MCF 10A (cell line): ENCODE measurements at regions not wholly inside any gene's neighbourhood (a gene's known extent, or its start where the extent isn't known, plus 50 kb on each side); places are given as distances from the start of the nearest gene placed in this dataset.

Source experiments
- BruUV-seq: library from RNA; stranded (reverse); fragments of 400-500 nt; replicated peaks from 2 replicates; lab custom pipeline; 2021; lab: Mats Ljungman, UMichigan
- CTCF ChIA-PET: fragments of 300-600 bp; sonication (Branson Sonifier 250); formaldehyde crosslinking; extraction: SDS; loops from one replicate; lab custom pipeline; 2021; ENCODE audit warnings: antibody characterized with exemption, inconsistent platforms; lab: Yijun Ruan, JAX
- POLR2A ChIA-PET: fragments of 300-600, 350-650 bp; sonication (Branson Sonifier 250); formaldehyde crosslinking; extraction: SDS; loops from one replicate; lab custom pipeline; 2020; ENCODE audit warnings: antibody characterized with exemption, inconsistent platforms; lab: Yijun Ruan, JAX
- DNase-seq: peaks from one replicate; pipeline ENCODE4 v3.0.0-alpha.2; 2018; ENCODE audit not compliant: unreplicated experiment
- H3K27ac Mint-ChIP-seq: one replicate; pipeline ENCODE4 v1.8.0; 2022; ENCODE audit warnings: mild to moderate bottlenecking, low read depth, mixed read lengths; ENCODE audit not compliant: unreplicated experiment
- H3K27me3 Mint-ChIP-seq: one replicate; pipeline ENCODE4 v1.8.0; 2022; ENCODE audit warnings: mixed read lengths; ENCODE audit not compliant: insufficient read depth, unreplicated experiment
- H3K36me3 Mint-ChIP-seq: one replicate; pipeline ENCODE4 v1.8.0; 2022; ENCODE audit warnings: mild to moderate bottlenecking, moderate library complexity, mixed read lengths; ENCODE audit not compliant: insufficient read depth, unreplicated experiment
- H3K4me1 Mint-ChIP-seq: one replicate; pipeline ENCODE4 v1.8.0; 2022; ENCODE audit warnings: mixed read lengths; ENCODE audit not compliant: insufficient read depth, unreplicated experiment
- H3K4me3 Mint-ChIP-seq: one replicate; pipeline ENCODE4 v1.8.0; 2022; ENCODE audit warnings: mild to moderate bottlenecking, moderate library complexity, mixed read lengths; ENCODE audit not compliant: unreplicated experiment
- H3K9me3 Mint-ChIP-seq: one replicate; pipeline ENCODE4 v1.8.0; 2022; ENCODE audit warnings: mixed read lengths; ENCODE audit not compliant: unreplicated experiment
- intact Hi-C: fragments of 100-400 bp; cut with micrococcal nuclease; formaldehyde crosslinking; loops from 2 replicates; pipeline ENCODE4 v1.14.1; 2022
- TF ChIP-seq, protein P1 (sequence below): fragments of 200-600 bp; IDR thresholded peaks from one replicate; pipeline ENCODE4 v1.8.0; 2022; ENCODE audit warnings: antibody characterized with exemption, mild to moderate bottlenecking; ENCODE audit not compliant: unreplicated experiment

DNA sequence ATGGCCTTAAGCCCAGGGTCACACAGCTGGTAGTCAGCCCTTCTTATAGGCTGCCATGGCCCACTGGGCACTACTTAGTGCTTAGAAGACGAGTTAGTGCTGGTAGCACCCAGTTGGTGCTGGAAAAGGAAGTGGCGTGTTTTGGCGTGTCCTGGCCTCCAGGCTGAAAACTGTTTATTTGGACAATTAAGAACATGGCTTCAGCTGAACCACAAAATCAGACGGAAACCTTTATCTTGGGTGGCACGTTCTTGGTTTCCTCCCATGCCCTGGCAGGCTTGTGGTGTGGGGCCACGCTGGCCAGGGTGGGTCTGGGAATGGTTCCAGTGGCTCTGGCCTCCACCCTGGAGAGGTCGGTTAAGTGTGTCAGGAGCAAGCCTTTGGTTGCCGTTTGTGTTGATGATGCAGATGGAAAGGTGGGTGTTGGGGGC lies 141.5 kb upstream of the HAAO start:
- Mint-ChIP-seq H3K27ac (no peak overlapping the region), H3K36me3 (no peaks in the 10 kb centered on the region), H3K27me3 (no peaks in the 10 kb centered on the region), H3K4me3 (no peak overlapping the region), H3K9me3 (no peaks in the 10 kb centered on the region), H3K4me1 (peaks cover 26% of the 10 kb centered on the region)
- ChIA-PET CTCF (interaction anchor here (0.7 to 1.8 kb wide), 3 partner anchors 34 to 106 kb away, joined by 3 to 9 read pairs (median 4); no protein-coding TSS in a partner anchor), POLR2A (interaction anchor here (0.6 to 1.3 kb wide), 3 partner anchors 8 to 88 kb away, joined by 3 to 4 read pairs (median 3); no protein-coding TSS in a partner anchor)
- no peak for DNase-seq
- TF ChIP-seq, protein P1, sequence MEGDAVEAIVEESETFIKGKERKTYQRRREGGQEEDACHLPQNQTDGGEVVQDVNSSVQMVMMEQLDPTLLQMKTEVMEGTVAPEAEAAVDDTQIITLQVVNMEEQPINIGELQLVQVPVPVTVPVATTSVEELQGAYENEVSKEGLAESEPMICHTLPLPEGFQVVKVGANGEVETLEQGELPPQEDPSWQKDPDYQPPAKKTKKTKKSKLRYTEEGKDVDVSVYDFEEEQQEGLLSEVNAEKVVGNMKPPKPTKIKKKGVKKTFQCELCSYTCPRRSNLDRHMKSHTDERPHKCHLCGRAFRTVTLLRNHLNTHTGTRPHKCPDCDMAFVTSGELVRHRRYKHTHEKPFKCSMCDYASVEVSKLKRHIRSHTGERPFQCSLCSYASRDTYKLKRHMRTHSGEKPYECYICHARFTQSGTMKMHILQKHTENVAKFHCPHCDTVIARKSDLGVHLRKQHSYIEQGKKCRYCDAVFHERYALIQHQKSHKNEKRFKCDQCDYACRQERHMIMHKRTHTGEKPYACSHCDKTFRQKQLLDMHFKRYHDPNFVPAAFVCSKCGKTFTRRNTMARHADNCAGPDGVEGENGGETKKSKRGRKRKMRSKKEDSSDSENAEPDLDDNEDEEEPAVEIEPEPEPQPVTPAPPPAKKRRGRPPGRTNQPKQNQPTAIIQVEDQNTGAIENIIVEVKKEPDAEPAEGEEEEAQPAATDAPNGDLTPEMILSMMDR = no peak
- intact Hi-C loops = no loop called here
- no TSS peak for BruUV-seq

DNA sequence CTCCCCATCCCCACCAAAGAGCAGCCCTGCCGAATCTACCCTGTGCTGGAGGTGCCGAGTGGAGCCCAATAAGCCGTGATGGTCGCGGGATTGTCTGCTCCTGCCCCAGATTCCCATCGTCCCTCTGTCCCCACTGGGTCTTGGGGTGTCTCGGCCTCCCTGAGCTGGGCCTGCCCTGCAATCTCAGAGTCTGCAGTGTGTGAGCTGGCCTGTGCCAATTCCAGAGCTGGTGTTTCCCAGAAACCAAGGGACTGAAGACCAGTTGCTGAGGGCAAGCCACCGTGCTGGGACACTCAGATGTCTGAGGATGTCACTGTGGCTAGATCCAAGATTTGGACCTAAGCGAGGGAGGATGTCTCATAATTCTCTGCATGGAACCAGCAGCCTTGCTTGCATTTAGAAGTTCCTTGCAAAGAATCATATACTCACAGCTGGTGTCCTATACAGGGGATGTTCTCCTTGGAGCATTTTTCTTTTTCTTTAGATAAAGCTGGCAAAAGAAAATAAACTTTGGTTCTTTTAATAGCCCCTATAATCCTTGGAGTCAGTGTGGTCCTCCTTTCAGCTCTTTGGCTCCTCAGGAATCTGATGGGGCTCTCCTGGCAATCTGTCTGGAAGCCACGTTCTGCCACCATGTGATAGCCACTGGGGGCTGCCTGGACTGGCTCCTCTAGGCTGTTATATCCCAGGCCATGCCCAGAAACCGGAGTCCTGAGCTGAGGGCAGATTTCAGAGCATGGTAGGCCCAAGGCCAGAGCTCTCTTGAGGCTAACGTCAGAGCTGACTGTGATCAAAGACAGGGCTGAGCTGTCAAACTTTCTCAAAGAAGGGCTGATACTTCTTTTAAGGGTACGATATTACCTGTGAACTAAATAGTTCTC lies 140.1 kb upstream of the HAAO start:
- BruUV-seq = no TSS peak
- Mint-ChIP-seq H3K4me1 (peaks cover 26% of the 10 kb centered on the region), H3K36me3 (no peaks in the 10 kb centered on the region), H3K27me3 (no peaks in the 10 kb centered on the region), H3K9me3 (no peaks in the 10 kb centered on the region), H3K4me3 (no peak overlapping the region), H3K27ac (no peak overlapping the region)
- no peak for DNase-seq
- POLR2A ChIA-PET = interaction anchor here (0.6 to 1.1 kb wide), 2 partner anchors 15 to 245 kb away, joined by 3 to 4 read pairs; no protein-coding TSS in a partner anchor
- TF ChIP-seq, protein P1 = no peak
- CTCF ChIA-PET = interaction anchor here (0.6 to 1.6 kb wide), 6 partner anchors 32 to 297 kb away, joined by 3 to 7 read pairs (median 3); no protein-coding TSS in a partner anchor
- intact Hi-C loops = no loop called here

DNA sequence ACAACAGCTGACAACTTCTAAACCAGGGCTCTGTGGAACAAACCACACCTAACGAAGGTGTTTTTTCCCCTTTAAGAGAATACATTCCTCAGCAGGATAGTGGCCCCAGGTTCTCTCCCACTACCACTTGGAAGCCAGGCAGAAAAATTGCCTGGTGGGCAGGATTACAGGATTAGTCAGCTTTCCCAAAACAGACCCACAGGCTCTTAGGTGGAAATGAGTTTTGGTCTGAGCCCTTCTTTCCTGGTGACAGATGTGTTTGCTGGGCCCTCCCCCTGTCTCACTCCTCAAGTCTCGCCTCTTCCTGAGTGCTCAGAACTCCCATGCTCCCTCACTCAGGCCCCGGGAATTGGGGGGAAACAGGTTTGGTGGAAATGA lies 139.4 kb upstream of the HAAO start:
- intact Hi-C loops = no loop called here
- TF ChIP-seq, protein P1 = no peak
- H3K4me1 Mint-ChIP-seq = peaks cover 26% of the 10 kb centered on the region
- H3K36me3 Mint-ChIP-seq = no peaks in the 10 kb centered on the region
- H3K27ac Mint-ChIP-seq = no peak overlapping the region
- no TSS peak for BruUV-seq
- POLR2A ChIA-PET = no interaction called here
- CTCF ChIA-PET = interaction anchor here (1.6 kb wide), 1 partner anchor 104 kb away, joined by 4 read pairs; no protein-coding TSS in a partner anchor
- no peak overlapping the region for H3K4me3 Mint-ChIP-seq
- no peak for DNase-seq
- no peaks in the 10 kb centered on the region for H3K27me3 Mint-ChIP-seq
- no peaks in the 10 kb centered on the region for H3K9me3 Mint-ChIP-seq

DNA sequence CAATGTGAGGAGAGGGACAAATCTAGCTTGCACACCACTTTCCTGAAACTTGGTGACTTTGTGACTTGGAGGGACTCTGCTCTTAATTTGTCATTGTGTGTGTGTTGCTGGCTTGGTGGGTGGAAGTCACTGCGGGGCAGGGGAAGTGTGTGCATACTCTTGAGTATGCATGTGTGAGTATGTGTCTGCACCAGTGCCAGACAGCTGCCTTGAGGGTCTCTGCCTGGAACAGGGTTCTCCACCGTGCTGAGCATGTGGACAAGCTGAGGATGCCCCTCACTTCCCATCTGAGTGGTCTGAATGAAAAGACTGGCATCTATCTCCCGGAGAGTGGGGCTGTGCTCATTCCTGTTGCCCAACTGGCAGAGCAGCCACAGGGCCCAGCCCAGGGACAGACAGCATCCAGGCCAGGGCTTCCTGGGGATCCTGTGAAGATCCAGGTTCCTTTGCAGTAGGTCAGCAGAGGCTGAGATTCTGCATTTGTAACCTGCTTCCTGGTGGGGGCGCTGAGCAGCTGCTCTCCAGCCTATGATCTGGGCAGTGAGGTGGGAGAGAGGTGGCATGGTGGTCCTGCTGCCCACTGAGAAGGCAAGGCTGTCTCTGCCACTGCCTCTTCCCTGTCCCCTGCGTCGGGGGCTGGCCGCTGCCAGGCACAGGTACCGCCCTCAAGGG lies 138.9 kb upstream of the HAAO start:
- no TSS peak for BruUV-seq
- DNase-seq = no peak
- no peaks in the 10 kb centered on the region for H3K27me3 Mint-ChIP-seq
- no peaks in the 10 kb centered on the region for H3K36me3 Mint-ChIP-seq
- CTCF ChIA-PET = interaction anchor here (0.6 kb wide), 1 partner anchor 92 kb away, joined by 3 read pairs; no protein-coding TSS in a partner anchor
- intact Hi-C loops = no loop called here
- TF ChIP-seq, protein P1 = no peak
- H3K9me3 Mint-ChIP-seq = no peaks in the 10 kb centered on the region
- no peak overlapping the region for H3K4me3 Mint-ChIP-seq
- POLR2A ChIA-PET = no interaction called here
- no peak overlapping the region for H3K27ac Mint-ChIP-seq
- peaks cover 21% of the 10 kb centered on the region for H3K4me1 Mint-ChIP-seq
